Uterus (tissue), 3 donors: ENCODE measurements at regions not wholly inside any gene's neighbourhood (a gene's known extent, or its start where the extent isn't known, plus 50 kb on each side); places are given as distances from the start of the nearest gene placed in this dataset.

Experiments
- DNase-seq, 2 donors: peaks; one replicate each; pipeline ENCODE4 v3.0.0-alpha.2; 2019 to 2020
- H3K27ac ChIP-seq, 2 donors: fragments of 200-600 bp; sonication (generic); 1 replicate in 1 of 2; 2 replicates in 1 of 2; pipeline ENCODE4 v1.5.1; 2016 to 2018
- H3K27me3 ChIP-seq, 2 donors: fragments of 200-600 bp; sonication (generic); one replicate each; pipeline ENCODE4 v1.5.1; 2018 to 2019; ENCODE audit warnings: control low read depth in 1 of 2
- H3K36me3 ChIP-seq, 2 donors: fragments of 200-600 bp; sonication (generic); one replicate each; pipeline ENCODE4 v1.5.1; 2019; ENCODE audit warnings: control low read depth in 1 of 2
- H3K4me1 ChIP-seq, 2 donors: fragments of 200-600 bp; sonication (generic); one replicate each; pipeline ENCODE4 v1.5.1; 2018 to 2019; ENCODE audit warnings: control low read depth in 1 of 2
- H3K4me3 ChIP-seq, 2 donors: fragments of 200-600 bp; sonication (generic); 1 replicate in 1 of 2; 2 replicates in 1 of 2; pipeline ENCODE4 v1.5.1; 2018 to 2019; ENCODE audit warnings: mild to moderate bottlenecking in 1 of 2
- H3K9me3 ChIP-seq, 2 donors: fragments of 200-600 bp; sonication (generic); one replicate each; pipeline ENCODE4 v1.5.1; 2019; ENCODE audit warnings: control low read depth in 1 of 2
- CTCF ChIP-seq, 4 experiments: fragments of 200-600 bp in 2 of 4; fragments of 450-650 bp in 2 of 4; sonication (generic) in 2 of 4; IDR thresholded peaks; one replicate each; pipeline ENCODE4 v1.5.1; 2016 to 2019; ENCODE audit warnings: antibody characterized with exemption in 4 of 4, mild to moderate bottlenecking in 2 of 4, moderate library complexity in 1 of 4
- POLR2A ChIP-seq, 2 donors: fragments of 450-650 bp; IDR thresholded peaks; one replicate each; pipeline ENCODE4 v1.6.1; 2016; ENCODE audit warnings: antibody characterized with exemption in 2 of 2, mild to moderate bottlenecking in 1 of 2, moderate library complexity in 1 of 2
- intact Hi-C: fragments of 100-400 bp; cut with DNase I; formaldehyde crosslinking; loops from one replicate; pipeline ENCODE4 v1.15.1; 2023; ENCODE audit warnings: low total_unique reads
- donor health status: DM: yes; HTN: yes; CAD: no.

GRCh38 chr3:26558257-26558656 is 64.3 kb upstream of the LRRC3B start:
- no peak for DNase-seq
- Histone ChIP-seq H3K4me3 (no peak overlapping the region), H3K36me3 (no peaks in the 10 kb centered on the region), H3K27me3 (no peaks in the 10 kb centered on the region), H3K4me1 (no peaks in the 10 kb centered on the region), H3K27ac (no peak overlapping the region), H3K9me3 (no peaks in the 10 kb centered on the region)
- intact Hi-C loops, result no loop called here
- TF ChIP-seq CTCF (IDR thresholded peaks at IDR 0.05) (no peak), POLR2A (IDR thresholded peaks at IDR 0.05) (no peak)

- no peaks in the 10 kb centered on the region for H3K4me1 ChIP-seq
- no peak for DNase-seq
- H3K27me3 ChIP-seq, result no peaks in the 10 kb centered on the region
- H3K9me3 ChIP-seq, result no peaks in the 10 kb centered on the region
- H3K27ac ChIP-seq, result no peak overlapping the region
- intact Hi-C loops, result no loop called here
- TF ChIP-seq CTCF (IDR thresholded peaks at IDR 0.05) (no peak), POLR2A (IDR thresholded peaks at IDR 0.05) (no peak)
- H3K36me3 ChIP-seq, result no peaks in the 10 kb centered on the region
- H3K4me3 ChIP-seq, result no peak overlapping the region
Observed at GRCh38 chr3:26559227-26559626, 63.3 kb upstream of the LRRC3B start.

- intact Hi-C loops, result no loop called here
- Histone ChIP-seq H3K36me3 (no peaks in the 10 kb centered on the region), H3K27ac (no peak overlapping the region), H3K9me3 (no peaks in the 10 kb centered on the region), H3K4me1 (no peaks in the 10 kb centered on the region), H3K4me3 (no peak overlapping the region), H3K27me3 (no peaks in the 10 kb centered on the region)
- no peak for DNase-seq
- TF ChIP-seq POLR2A (IDR thresholded peaks at IDR 0.05) (no peak), CTCF (IDR thresholded peaks at IDR 0.05) (no peak)
Observed at GRCh38 chr3:26560081-26560480, 62.5 kb upstream of the LRRC3B start.

- intact Hi-C loops, result no loop called here
- Histone ChIP-seq H3K4me1 (no peaks in the 10 kb centered on the region), H3K4me3 (no peak overlapping the region), H3K9me3 (no peaks in the 10 kb centered on the region), H3K27ac (no peak overlapping the region), H3K27me3 (no peaks in the 10 kb centered on the region), H3K36me3 (no peaks in the 10 kb centered on the region)
- TF ChIP-seq POLR2A (IDR thresholded peaks at IDR 0.05) (no peak), CTCF (IDR thresholded peaks at IDR 0.05) (no peak)
- no peak for DNase-seq
Observed at GRCh38 chr3:26562021-26562768, 60.4 kb upstream of the LRRC3B start.
